ENCODE measurements at regions not wholly inside any gene's neighbourhood (a gene's known extent, or its start where the extent isn't known, plus 50 kb on each side); places are given as distances from the start of the nearest gene placed in this dataset.

DNA sequence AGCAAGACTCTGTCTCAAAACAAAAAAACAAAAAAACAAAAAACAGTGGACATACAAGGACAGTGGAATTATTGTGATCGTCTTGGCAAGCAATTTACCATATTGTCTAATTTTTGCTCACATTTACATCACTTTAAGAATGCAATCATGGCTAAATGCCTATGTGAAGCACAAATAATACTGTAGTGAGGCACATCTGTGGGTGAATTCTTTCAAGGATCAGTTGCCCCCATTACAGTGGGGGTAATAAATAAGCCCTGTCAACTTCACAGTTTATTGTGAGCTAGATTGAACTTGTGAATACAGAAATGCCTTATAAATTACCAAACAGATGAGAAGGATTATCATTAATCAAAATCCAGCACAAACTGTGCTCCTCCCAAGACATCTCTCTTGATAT is 150.2 kb upstream of the PAPPA start:
- no peak overlapping the region for H3K9ac ChIP-seq (ENCODE audit: low read depth in 1 of 2, low read length in 2 of 2)
- H3K4me3 ChIP-seq (ENCODE audit: low read depth in 1 of 2, low read length in 2 of 2), result no peak overlapping the region
- no peak overlapping the region for H3K27ac ChIP-seq (ENCODE audit: low read depth, low read length)
- H3K27me3 ChIP-seq (ENCODE audit: control insufficient read depth in 1 of 2, insufficient read depth in 2 of 2, low read length in 2 of 2), result no peaks in the 10 kb centered on the region
- H3K36me3 ChIP-seq (ENCODE audit: control insufficient read depth in 1 of 2, insufficient read depth in 2 of 2, low read length in 2 of 2), result no peaks in the 10 kb centered on the region
- no peaks in the 10 kb centered on the region for H3K4me1 ChIP-seq (ENCODE audit: control insufficient read depth in 1 of 2, insufficient read depth in 2 of 2, low read length in 2 of 2)
- no peaks in the 10 kb centered on the region for H3K9me3 ChIP-seq (ENCODE audit: control insufficient read depth in 1 of 2, low read length in 2 of 2)

DNA sequence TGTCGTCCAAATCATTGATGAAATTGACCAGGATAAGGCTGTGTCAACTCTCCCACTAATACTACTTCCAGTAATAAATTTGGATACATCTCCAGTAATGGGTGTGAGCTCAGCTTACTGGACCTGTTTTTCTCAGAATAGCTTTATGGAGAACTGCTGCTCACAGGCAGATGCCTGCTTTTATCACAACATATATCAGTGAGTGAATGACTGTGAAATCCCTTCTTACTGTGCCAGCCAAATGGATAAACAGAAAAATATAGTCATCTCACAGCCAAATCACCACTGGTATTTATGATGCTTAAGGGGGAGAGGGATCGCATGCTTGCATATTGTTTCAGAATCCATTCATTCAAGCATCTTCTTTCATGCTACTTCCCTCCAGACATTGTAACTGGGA is 148.4 kb upstream of the PAPPA start:
- no peaks in the 10 kb centered on the region for H3K9me3 ChIP-seq (ENCODE audit: control insufficient read depth in 1 of 2, low read length in 2 of 2)
- H3K9ac ChIP-seq (ENCODE audit: low read depth in 1 of 2, low read length in 2 of 2), result no peak overlapping the region

DNA sequence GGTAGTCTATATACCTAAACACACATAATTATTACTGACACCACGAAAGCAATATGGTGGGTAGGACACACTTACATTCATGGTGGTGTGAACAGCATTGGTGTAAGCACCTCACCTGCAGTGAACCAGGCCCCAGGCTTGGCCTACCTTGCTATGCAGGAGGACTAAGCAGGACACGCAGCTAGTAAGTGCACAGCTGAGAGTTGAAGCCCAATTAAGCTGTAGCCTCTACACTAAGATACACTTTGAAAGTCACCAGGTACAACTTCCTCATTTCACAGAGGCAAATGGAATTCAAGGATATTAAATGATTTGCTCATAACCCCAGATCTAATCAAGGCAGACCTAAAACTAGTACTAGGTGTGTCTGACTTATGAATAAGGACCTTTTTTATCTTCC is 145.8 kb upstream of the PAPPA start:
- Histone ChIP-seq H3K9ac (ENCODE audit: low read depth in 1 of 2, low read length in 2 of 2) (no peak overlapping the region), H3K27ac (ENCODE audit: low read depth, low read length) (no peak overlapping the region), H3K9me3 (ENCODE audit: control insufficient read depth in 1 of 2, low read length in 2 of 2) (no peaks in the 10 kb centered on the region), H3K27me3 (ENCODE audit: control insufficient read depth in 1 of 2, insufficient read depth in 2 of 2, low read length in 2 of 2) (no peaks in the 10 kb centered on the region), H3K36me3 (ENCODE audit: control insufficient read depth in 1 of 2, insufficient read depth in 2 of 2, low read length in 2 of 2) (no peaks in the 10 kb centered on the region), H3K4me3 (ENCODE audit: low read depth in 1 of 2, low read length in 2 of 2) (no peak overlapping the region), H3K4me1 (ENCODE audit: control insufficient read depth in 1 of 2, insufficient read depth in 2 of 2, low read length in 2 of 2) (no peaks in the 10 kb centered on the region)

More for the DNA sequence above, 148.4 kb upstream of the PAPPA start:
- no peaks in the 10 kb centered on the region for H3K4me1 ChIP-seq (ENCODE audit: control insufficient read depth in 1 of 2, insufficient read depth in 2 of 2, low read length in 2 of 2)
- no peaks in the 10 kb centered on the region for H3K27me3 ChIP-seq (ENCODE audit: control insufficient read depth in 1 of 2, insufficient read depth in 2 of 2, low read length in 2 of 2)
- no peaks in the 10 kb centered on the region for H3K36me3 ChIP-seq (ENCODE audit: control insufficient read depth in 1 of 2, insufficient read depth in 2 of 2, low read length in 2 of 2)
- H3K27ac ChIP-seq (ENCODE audit: low read depth, low read length), result no peak overlapping the region
- H3K4me3 ChIP-seq (ENCODE audit: low read depth in 1 of 2, low read length in 2 of 2), result no peak overlapping the region

DNA sequence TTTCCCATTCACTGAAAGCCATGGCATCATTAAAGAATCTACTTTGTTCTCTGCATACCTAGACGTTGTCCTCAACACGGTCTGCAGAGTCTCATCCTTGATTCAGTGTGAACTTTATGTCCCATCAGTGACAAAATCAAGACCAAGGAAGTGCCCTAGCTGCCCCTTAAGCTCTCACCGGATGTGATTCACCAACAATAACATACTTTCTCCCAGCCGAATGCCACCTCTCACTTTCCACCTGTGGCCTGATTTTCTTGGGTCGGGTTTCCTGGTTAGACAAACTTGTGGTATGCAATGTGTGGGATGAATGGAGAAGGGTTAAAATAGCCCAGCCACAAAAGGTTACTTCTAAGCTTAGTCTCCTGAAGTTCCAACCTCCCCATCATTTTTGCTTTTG is 145.3 kb upstream of the PAPPA start:
- Histone ChIP-seq H3K27ac (ENCODE audit: low read depth, low read length) (no peak overlapping the region), H3K36me3 (ENCODE audit: control insufficient read depth in 1 of 2, insufficient read depth in 2 of 2, low read length in 2 of 2) (no peaks in the 10 kb centered on the region), H3K4me1 (ENCODE audit: control insufficient read depth in 1 of 2, insufficient read depth in 2 of 2, low read length in 2 of 2) (no peaks in the 10 kb centered on the region), H3K4me3 (ENCODE audit: low read depth in 1 of 2, low read length in 2 of 2) (no peak overlapping the region), H3K9me3 (ENCODE audit: control insufficient read depth in 1 of 2, low read length in 2 of 2) (no peaks in the 10 kb centered on the region), H3K9ac (ENCODE audit: low read depth in 1 of 2, low read length in 2 of 2) (no peak overlapping the region), H3K27me3 (ENCODE audit: control insufficient read depth in 1 of 2, insufficient read depth in 2 of 2, low read length in 2 of 2) (no peaks in the 10 kb centered on the region)

DNA sequence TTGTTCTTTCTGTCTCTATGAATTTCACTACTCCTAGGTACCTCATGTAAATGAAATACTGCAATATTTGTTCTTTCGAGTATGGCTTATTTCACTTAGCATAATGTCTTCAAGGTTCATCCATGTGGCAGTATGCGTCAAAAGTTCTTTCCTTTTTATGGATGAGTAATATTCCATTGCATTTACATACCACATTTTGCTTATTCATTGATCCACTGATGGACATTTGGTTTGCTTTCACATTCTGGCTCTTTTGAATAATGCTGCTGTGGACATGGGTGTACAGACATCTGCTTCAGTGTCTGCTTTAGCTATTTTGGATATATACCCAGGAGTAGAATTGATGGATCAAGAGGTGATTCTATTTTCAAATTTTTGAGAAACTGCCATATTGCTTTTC is 144.2 kb upstream of the PAPPA start:
- no peaks in the 10 kb centered on the region for H3K36me3 ChIP-seq (ENCODE audit: control insufficient read depth in 1 of 2, insufficient read depth in 2 of 2, low read length in 2 of 2)
- no peaks in the 10 kb centered on the region for H3K9me3 ChIP-seq (ENCODE audit: control insufficient read depth in 1 of 2, low read length in 2 of 2)
- no peaks in the 10 kb centered on the region for H3K4me1 ChIP-seq (ENCODE audit: control insufficient read depth in 1 of 2, insufficient read depth in 2 of 2, low read length in 2 of 2)
- no peak overlapping the region for H3K27ac ChIP-seq (ENCODE audit: low read depth, low read length)
- no peaks in the 10 kb centered on the region for H3K27me3 ChIP-seq (ENCODE audit: control insufficient read depth in 1 of 2, insufficient read depth in 2 of 2, low read length in 2 of 2)
- H3K9ac ChIP-seq (ENCODE audit: low read depth in 1 of 2, low read length in 2 of 2), result no peak overlapping the region
- H3K4me3 ChIP-seq (ENCODE audit: low read depth in 1 of 2, low read length in 2 of 2), result no peak overlapping the region

DNA sequence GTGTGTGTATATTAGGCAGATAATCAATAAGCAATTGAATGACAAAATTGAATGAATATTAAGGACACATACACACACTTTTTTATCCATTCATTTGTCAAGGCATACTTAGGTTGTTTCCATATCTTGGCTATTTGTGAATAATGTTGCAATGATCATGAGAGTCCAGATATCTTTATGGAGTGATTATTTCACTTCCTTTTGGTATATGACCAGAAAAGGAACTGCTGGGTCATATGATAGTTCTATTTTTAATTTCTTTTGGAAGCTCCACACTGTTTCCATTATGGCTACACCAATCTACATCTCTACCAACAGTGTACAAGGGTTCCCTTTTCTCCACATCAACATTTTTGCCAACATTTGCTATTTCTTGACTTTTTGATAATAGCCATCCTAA is 137.7 kb upstream of the PAPPA start:
- Histone ChIP-seq H3K9me3 (ENCODE audit: control insufficient read depth in 1 of 2, low read length in 2 of 2) (no peaks in the 10 kb centered on the region), H3K27ac (ENCODE audit: low read depth, low read length) (no peak overlapping the region), H3K36me3 (ENCODE audit: control insufficient read depth in 1 of 2, insufficient read depth in 2 of 2, low read length in 2 of 2) (no peaks in the 10 kb centered on the region), H3K4me1 (ENCODE audit: control insufficient read depth in 1 of 2, insufficient read depth in 2 of 2, low read length in 2 of 2) (no peaks in the 10 kb centered on the region), H3K27me3 (ENCODE audit: control insufficient read depth in 1 of 2, insufficient read depth in 2 of 2, low read length in 2 of 2) (no peaks in the 10 kb centered on the region), H3K4me3 (ENCODE audit: low read depth in 1 of 2, low read length in 2 of 2) (no peak overlapping the region), H3K9ac (ENCODE audit: low read depth in 1 of 2, low read length in 2 of 2) (no peak overlapping the region)

DNA sequence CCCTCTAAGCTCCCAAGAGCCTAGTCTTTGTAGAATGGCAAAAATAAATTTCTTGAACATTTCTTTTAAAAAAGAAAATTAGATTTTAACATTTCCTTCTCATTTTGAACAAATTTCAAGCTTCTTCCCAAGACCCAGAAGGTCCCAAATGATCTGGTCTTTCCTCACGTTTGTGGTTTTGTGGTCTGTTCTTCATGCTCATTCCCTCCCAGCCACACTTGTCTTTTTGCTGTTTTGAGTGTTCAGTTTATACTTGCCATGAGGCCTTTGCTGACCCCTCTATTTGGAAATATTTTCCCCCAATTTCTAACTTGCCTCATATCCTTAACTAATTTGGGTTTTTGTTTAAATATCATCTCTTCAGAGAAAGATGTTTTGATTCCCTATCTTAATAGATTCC is 133.4 kb upstream of the PAPPA start:
- Histone ChIP-seq H3K36me3 (ENCODE audit: control insufficient read depth in 1 of 2, insufficient read depth in 2 of 2, low read length in 2 of 2) (no peaks in the 10 kb centered on the region), H3K4me1 (ENCODE audit: control insufficient read depth in 1 of 2, insufficient read depth in 2 of 2, low read length in 2 of 2) (no peaks in the 10 kb centered on the region), H3K9ac (ENCODE audit: low read depth in 1 of 2, low read length in 2 of 2) (no peak overlapping the region), H3K4me3 (ENCODE audit: low read depth in 1 of 2, low read length in 2 of 2) (no peak overlapping the region), H3K9me3 (ENCODE audit: control insufficient read depth in 1 of 2, low read length in 2 of 2) (no peaks in the 10 kb centered on the region), H3K27me3 (ENCODE audit: control insufficient read depth in 1 of 2, insufficient read depth in 2 of 2, low read length in 2 of 2) (no peaks in the 10 kb centered on the region), H3K27ac (ENCODE audit: low read depth, low read length) (no peak overlapping the region)

DNA sequence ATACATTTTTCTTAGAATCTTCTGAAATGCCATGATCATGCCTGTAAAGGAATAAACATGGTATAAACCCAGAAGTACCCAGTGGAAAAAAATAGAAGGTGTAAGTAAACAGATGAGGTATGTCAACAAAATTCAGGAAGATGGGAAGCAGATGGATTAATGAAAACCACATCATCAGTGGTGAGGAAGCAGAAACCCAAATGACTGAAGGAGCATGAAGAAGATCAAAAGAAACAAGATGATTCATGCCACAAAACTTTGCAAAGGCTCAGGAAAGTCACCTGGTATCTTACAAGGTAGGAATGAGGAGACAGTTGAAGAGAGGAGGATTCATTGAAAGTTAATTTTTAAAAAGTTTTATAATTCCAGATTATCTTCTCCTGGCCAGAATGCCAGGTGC is 132.8 kb upstream of the PAPPA start:
- Histone ChIP-seq H3K27ac (ENCODE audit: low read depth, low read length) (no peak overlapping the region), H3K9ac (ENCODE audit: low read depth in 1 of 2, low read length in 2 of 2) (no peak overlapping the region), H3K4me1 (ENCODE audit: control insufficient read depth in 1 of 2, insufficient read depth in 2 of 2, low read length in 2 of 2) (no peaks in the 10 kb centered on the region), H3K4me3 (ENCODE audit: low read depth in 1 of 2, low read length in 2 of 2) (no peak overlapping the region), H3K27me3 (ENCODE audit: control insufficient read depth in 1 of 2, insufficient read depth in 2 of 2, low read length in 2 of 2) (no peaks in the 10 kb centered on the region), H3K36me3 (ENCODE audit: control insufficient read depth in 1 of 2, insufficient read depth in 2 of 2, low read length in 2 of 2) (no peaks in the 10 kb centered on the region), H3K9me3 (ENCODE audit: control insufficient read depth in 1 of 2, low read length in 2 of 2) (no peaks in the 10 kb centered on the region)

DNA sequence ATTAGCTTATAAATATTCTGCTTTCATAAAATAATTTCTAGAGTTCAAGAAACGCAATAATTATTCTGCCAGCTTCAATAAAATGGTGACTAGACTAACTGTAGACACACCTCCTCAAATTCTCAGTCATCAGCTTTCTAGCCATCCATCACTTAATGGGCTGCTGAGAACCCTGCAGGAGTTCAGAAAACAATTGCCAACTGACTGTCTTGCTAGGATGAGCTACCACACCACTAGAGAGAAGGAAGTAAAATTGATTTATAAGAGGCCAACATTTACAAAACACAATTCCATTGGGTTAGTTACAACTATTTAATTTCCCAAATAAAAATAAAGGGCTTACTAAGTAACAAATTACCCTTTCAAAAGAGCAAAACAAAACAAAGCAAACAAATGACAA is 126.5 kb upstream of the PAPPA start:
- H3K4me3 ChIP-seq (ENCODE audit: low read depth in 1 of 2, low read length in 2 of 2), result no peak overlapping the region
- H3K36me3 ChIP-seq (ENCODE audit: control insufficient read depth in 1 of 2, insufficient read depth in 2 of 2, low read length in 2 of 2), result no peaks in the 10 kb centered on the region
- H3K9ac ChIP-seq (ENCODE audit: low read depth in 1 of 2, low read length in 2 of 2), result no peak overlapping the region
- H3K27ac ChIP-seq (ENCODE audit: low read depth, low read length), result no peak overlapping the region
- no peaks in the 10 kb centered on the region for H3K27me3 ChIP-seq (ENCODE audit: control insufficient read depth in 1 of 2, insufficient read depth in 2 of 2, low read length in 2 of 2)
- H3K4me1 ChIP-seq (ENCODE audit: control insufficient read depth in 1 of 2, insufficient read depth in 2 of 2, low read length in 2 of 2), result no peaks in the 10 kb centered on the region
- H3K9me3 ChIP-seq (ENCODE audit: control insufficient read depth in 1 of 2, low read length in 2 of 2), result no peaks in the 10 kb centered on the region

DNA sequence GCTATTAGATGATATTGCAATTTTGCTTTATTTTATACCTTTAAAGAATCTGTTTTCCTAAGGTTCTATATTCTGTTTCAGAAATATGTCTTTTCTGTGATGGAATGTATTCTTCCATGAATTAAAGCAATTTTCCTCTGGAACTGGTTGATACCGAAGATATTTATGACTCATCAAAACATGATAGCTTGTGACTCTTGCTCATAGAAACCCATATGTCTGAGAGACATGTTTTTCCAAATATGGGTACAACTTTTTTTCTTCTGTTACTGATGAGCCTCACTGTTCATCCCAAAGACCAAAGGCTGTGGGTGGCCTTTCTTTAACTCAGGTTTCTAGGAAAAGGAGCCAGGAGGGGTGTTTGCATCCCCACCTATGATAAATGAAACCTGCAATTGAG is 126.1 kb upstream of the PAPPA start:
- Histone ChIP-seq H3K36me3 (ENCODE audit: control insufficient read depth in 1 of 2, insufficient read depth in 2 of 2, low read length in 2 of 2) (no peaks in the 10 kb centered on the region), H3K27ac (ENCODE audit: low read depth, low read length) (no peak overlapping the region), H3K4me3 (ENCODE audit: low read depth in 1 of 2, low read length in 2 of 2) (no peak overlapping the region), H3K4me1 (ENCODE audit: control insufficient read depth in 1 of 2, insufficient read depth in 2 of 2, low read length in 2 of 2) (no peaks in the 10 kb centered on the region), H3K9ac (ENCODE audit: low read depth in 1 of 2, low read length in 2 of 2) (no peak overlapping the region), H3K9me3 (ENCODE audit: control insufficient read depth in 1 of 2, low read length in 2 of 2) (no peaks in the 10 kb centered on the region), H3K27me3 (ENCODE audit: control insufficient read depth in 1 of 2, insufficient read depth in 2 of 2, low read length in 2 of 2) (no peaks in the 10 kb centered on the region)

DNA sequence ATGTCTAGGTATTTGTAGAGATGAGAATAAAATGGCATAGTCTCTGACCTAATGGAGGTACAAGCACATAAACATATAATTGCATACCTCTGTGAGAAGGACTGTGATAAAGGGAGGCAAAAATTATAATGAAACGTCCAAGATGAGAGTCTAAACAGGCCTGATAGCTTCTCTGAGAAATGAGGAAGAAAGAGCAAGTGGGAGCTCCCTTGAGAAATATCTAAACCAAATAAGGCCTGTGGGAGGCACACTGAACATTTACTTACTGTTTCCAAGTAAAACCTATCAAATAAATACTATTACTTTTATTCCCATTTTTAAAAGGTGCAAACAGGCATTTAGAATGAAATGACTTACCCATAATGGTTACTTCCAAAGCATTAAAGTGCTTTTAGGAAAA is 125.6 kb upstream of the PAPPA start:
- Histone ChIP-seq H3K27me3 (ENCODE audit: control insufficient read depth in 1 of 2, insufficient read depth in 2 of 2, low read length in 2 of 2) (no peaks in the 10 kb centered on the region), H3K4me3 (ENCODE audit: low read depth in 1 of 2, low read length in 2 of 2) (no peak overlapping the region), H3K4me1 (ENCODE audit: control insufficient read depth in 1 of 2, insufficient read depth in 2 of 2, low read length in 2 of 2) (no peaks in the 10 kb centered on the region), H3K27ac (ENCODE audit: low read depth, low read length) (no peak overlapping the region), H3K36me3 (ENCODE audit: control insufficient read depth in 1 of 2, insufficient read depth in 2 of 2, low read length in 2 of 2) (no peaks in the 10 kb centered on the region), H3K9ac (ENCODE audit: low read depth in 1 of 2, low read length in 2 of 2) (no peak overlapping the region), H3K9me3 (ENCODE audit: control insufficient read depth in 1 of 2, low read length in 2 of 2) (no peaks in the 10 kb centered on the region)
